Trophoblast cell (in vitro differentiated cells and primary cell): ENCODE measurements at regions not wholly inside any gene's neighbourhood (a gene's known extent, or its start where the extent isn't known, plus 50 kb on each side); places are given as distances from the start of the nearest gene placed in this dataset.

ENCODE experiments used
- DNase-seq, 2 donors: peaks; one replicate each; pipeline ENCODE4 v3.0.0-alpha.2; 2016
- H2AFZ ChIP-seq: 2 replicates; pipeline ENCODE4 v1.6.1; 2013; ENCODE audit warnings: low read length, moderate library complexity, mild to moderate bottlenecking; ENCODE audit not compliant: insufficient read depth, poor library complexity
- H2AK5ac ChIP-seq: 2 replicates; pipeline ENCODE4 v1.6.1; 2013; ENCODE audit warnings: mild to moderate bottlenecking, low read length
- H2BK120ac ChIP-seq: 2 replicates; pipeline ENCODE4 v1.6.1; 2013; ENCODE audit warnings: low read length, mild to moderate bottlenecking, moderate library complexity; ENCODE audit not compliant: insufficient read depth, poor library complexity
- H2BK12ac ChIP-seq: 2 replicates; pipeline ENCODE4 v1.6.1; 2013; ENCODE audit warnings: mild to moderate bottlenecking, low read length, moderate library complexity
- H2BK5ac ChIP-seq: 2 replicates; pipeline ENCODE4 v1.6.1; 2013; ENCODE audit warnings: low read length, low read depth, moderate library complexity, mild to moderate bottlenecking; ENCODE audit not compliant: poor library complexity
- H3K14ac ChIP-seq: 2 replicates; pipeline ENCODE4 v1.6.1; 2013; ENCODE audit warnings: mild to moderate bottlenecking, low read length
- H3K18ac ChIP-seq: 2 replicates; pipeline ENCODE4 v1.6.1; 2013; ENCODE audit warnings: mild to moderate bottlenecking, low read length
- H3K23ac ChIP-seq: 2 replicates; pipeline ENCODE4 v1.6.1; 2013; ENCODE audit warnings: low read length
- H3K27ac ChIP-seq: 2 replicates; pipeline ENCODE4 v1.5.1; 2013; ENCODE audit warnings: low read depth, mild to moderate bottlenecking, inconsistent platforms, low read length, moderate library complexity
- H3K27me3 ChIP-seq: 2 replicates; pipeline ENCODE4 v1.6.1; 2013; ENCODE audit warnings: inconsistent platforms, mild to moderate bottlenecking, low read length, moderate library complexity; ENCODE audit not compliant: insufficient read depth
- H3K36me3 ChIP-seq, 2 experiments: 1 replicate in 1 of 2; 2 replicates in 1 of 2; pipeline ENCODE4 v1.6.1; 2013; ENCODE audit warnings: low read length in 2 of 2, mild to moderate bottlenecking in 2 of 2, moderate library complexity in 1 of 2; ENCODE audit not compliant: insufficient read depth in 2 of 2, control insufficient read depth in 1 of 2
- H3K4ac ChIP-seq: 2 replicates; pipeline ENCODE4 v1.6.1; 2013; ENCODE audit warnings: low read depth, mild to moderate bottlenecking, low read length, moderate library complexity
- H3K4me1 ChIP-seq, 2 experiments: 1 replicate in 1 of 2; 2 replicates in 1 of 2; pipeline ENCODE4 v1.6.1; 2013; ENCODE audit warnings: low read length in 2 of 2, mild to moderate bottlenecking in 2 of 2, moderate library complexity in 1 of 2; ENCODE audit not compliant: insufficient read depth in 2 of 2, control insufficient read depth in 1 of 2
- H3K4me2 ChIP-seq: 2 replicates; pipeline ENCODE4 v1.6.1; 2013; ENCODE audit warnings: inconsistent platforms, mild to moderate bottlenecking, low read length, moderate library complexity
- H3K4me3 ChIP-seq: 2 replicates; pipeline ENCODE4 v1.5.1; 2013; ENCODE audit warnings: mild to moderate bottlenecking, low read depth, low read length, inconsistent platforms
- H3K79me1 ChIP-seq: one replicate; pipeline ENCODE4 v1.6.1; 2013; ENCODE audit warnings: low read length
- H3K79me2 ChIP-seq: 2 replicates; pipeline ENCODE4 v1.6.1; 2013; ENCODE audit warnings: low read length, mild to moderate bottlenecking; ENCODE audit not compliant: control insufficient read depth, insufficient read depth, poor library complexity
- H3K9ac ChIP-seq: 2 replicates; pipeline ENCODE4 v1.6.1; 2013; ENCODE audit warnings: mild to moderate bottlenecking, low read length
- H3K9me3 ChIP-seq: 2 replicates; pipeline ENCODE4 v1.6.1; 2013; ENCODE audit warnings: low read depth, mild to moderate bottlenecking, control low read depth, inconsistent platforms, low read length; ENCODE audit not compliant: insufficient read depth
- H4K12ac ChIP-seq: 2 replicates; pipeline ENCODE4 v1.6.1; 2013; ENCODE audit warnings: low read depth, mild to moderate bottlenecking, low read length, moderate library complexity
- H4K8ac ChIP-seq: 2 replicates; pipeline ENCODE4 v1.6.1; 2013; ENCODE audit warnings: low read depth, mild to moderate bottlenecking, low read length, moderate library complexity
- H4K91ac ChIP-seq: one replicate; pipeline ENCODE4 v1.6.1; 2013; ENCODE audit warnings: low read depth, mild to moderate bottlenecking, low read length, moderate library complexity
- WGBS: extraction: QIAGEN DNeasy Blood & Tissue Kit; methylation state at CpG from one replicate; pipeline ENCODE4 v1.1.7; 2013; ENCODE audit warnings: missing lambda C conversion rate; ENCODE audit not compliant: insufficient read length, insufficient coverage; ENCODE audit errors: extremely low coverage; 5-methylcytosine and 5-hydroxymethylcytosine counted together

DNA sequence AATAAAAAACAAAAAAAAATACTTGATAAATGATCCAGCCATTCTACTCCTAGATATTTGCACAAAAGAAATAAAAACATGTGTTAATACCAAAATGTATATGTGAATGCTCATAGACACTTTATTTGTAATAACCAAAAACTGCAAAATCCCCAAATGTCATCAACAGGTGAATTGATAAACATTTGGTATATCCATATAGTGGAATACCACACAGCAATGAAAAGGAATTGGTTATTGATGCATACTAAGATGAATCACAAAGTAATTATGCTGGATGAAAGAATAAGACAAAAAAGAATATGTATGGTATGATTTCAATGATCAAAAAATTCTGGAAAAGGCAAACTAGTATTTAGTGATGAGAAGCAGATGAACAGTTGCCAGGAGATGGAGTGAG is 124.7 kb upstream of the VASH1 start:
- Histone ChIP-seq H4K12ac (no peak overlapping the region), H3K18ac (no peak overlapping the region), H3K4me2 (no peak overlapping the region), H3K14ac (no peak overlapping the region), H3K9me3 (no peaks in the 10 kb centered on the region), H4K8ac (no peak overlapping the region), H2AFZ (no peak overlapping the region), H2AK5ac (no peak overlapping the region), H3K23ac (no peak overlapping the region), H3K4me1 (no peaks in the 10 kb centered on the region), H3K4ac (no peak overlapping the region), H3K79me1 (no peaks in the 10 kb centered on the region), H3K4me3 (no peak overlapping the region), H4K91ac (no peak overlapping the region), H2BK5ac (no peak overlapping the region), H2BK12ac (no peak overlapping the region), H3K9ac (no peak overlapping the region), H2BK120ac (no peak overlapping the region), H3K79me2 (no peaks in the 10 kb centered on the region), H3K27ac (no peak overlapping the region), H3K27me3 (no peaks in the 10 kb centered on the region), H3K36me3 (no peaks in the 10 kb centered on the region)
- DNase-seq, result no peak

DNA sequence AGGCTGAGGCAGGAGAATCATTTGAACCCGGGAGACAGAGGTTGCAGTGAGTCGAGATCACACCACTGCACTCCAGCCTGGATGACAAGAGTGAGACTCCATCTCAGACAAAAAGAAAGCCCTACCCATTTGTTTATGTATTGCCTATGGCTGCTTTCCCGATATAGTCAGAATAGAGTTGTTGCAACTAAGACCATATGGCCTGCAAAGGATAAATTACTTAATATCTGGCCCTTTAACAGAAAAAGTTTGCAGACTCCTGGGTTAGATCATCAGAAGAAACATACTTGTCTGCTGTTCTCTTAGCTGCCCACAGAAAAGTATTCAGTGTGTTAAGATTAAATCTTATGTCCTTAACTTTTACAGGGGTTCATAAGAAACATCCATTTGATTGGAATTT is 122.4 kb upstream of the VASH1 start:
- no peak overlapping the region for H3K14ac ChIP-seq
- no peak overlapping the region for H4K8ac ChIP-seq
- no peaks in the 10 kb centered on the region for H3K4me1 ChIP-seq
- DNase-seq, result no peak
- no peak overlapping the region for H2AFZ ChIP-seq
- H2BK5ac ChIP-seq, result no peak overlapping the region
- H3K4me2 ChIP-seq, result no peak overlapping the region
- H3K9ac ChIP-seq, result no peak overlapping the region
- no peak overlapping the region for H2BK120ac ChIP-seq
- no peak overlapping the region for H4K91ac ChIP-seq
- H3K36me3 ChIP-seq, result no peaks in the 10 kb centered on the region
- H3K9me3 ChIP-seq, result peaks cover 1% of the 10 kb centered on the region
- H3K18ac ChIP-seq, result no peak overlapping the region
- no peaks in the 10 kb centered on the region for H3K79me2 ChIP-seq
- H3K4me3 ChIP-seq, result no peak overlapping the region
- no CpG with 5 or more reads among the region's 3 CpGs for WGBS
- no peak overlapping the region for H3K27ac ChIP-seq
- no peak overlapping the region for H3K4ac ChIP-seq
- no peak overlapping the region for H2AK5ac ChIP-seq
- H3K79me1 ChIP-seq, result no peaks in the 10 kb centered on the region
- no peak overlapping the region for H4K12ac ChIP-seq
- H2BK12ac ChIP-seq, result no peak overlapping the region
- no peak overlapping the region for H3K23ac ChIP-seq
- H3K27me3 ChIP-seq, result no peaks in the 10 kb centered on the region

DNA sequence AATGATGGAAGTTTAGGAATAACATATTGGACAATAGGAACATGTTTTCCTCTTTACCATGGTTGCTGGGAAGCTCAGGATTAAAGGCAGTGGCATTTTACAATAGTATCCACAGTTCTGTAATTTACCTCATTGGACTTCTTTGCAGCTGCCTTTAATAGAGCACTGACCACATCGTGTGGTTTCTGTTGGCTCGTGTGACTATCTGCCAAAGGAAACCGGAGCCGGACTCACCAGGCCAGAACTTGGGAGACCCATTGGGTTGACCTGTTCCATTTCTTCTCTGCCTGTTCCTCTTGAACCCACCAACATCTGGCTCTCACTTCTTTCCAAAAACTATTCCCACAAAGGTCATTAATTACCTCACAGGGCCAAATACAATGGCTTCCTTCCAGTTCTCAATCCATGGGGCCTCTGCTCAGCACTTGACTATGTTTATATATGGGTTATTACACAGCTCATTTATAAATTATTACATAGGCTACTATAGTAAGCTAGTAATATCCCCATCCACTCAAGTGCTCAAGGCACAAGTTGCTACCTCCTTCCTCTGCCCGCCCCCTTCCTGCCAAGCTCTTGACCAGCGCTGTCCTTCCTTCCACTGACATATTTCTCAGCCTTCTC is 121.5 kb upstream of the VASH1 start:
- no peaks in the 10 kb centered on the region for H3K79me2 ChIP-seq
- H3K27ac ChIP-seq, result no peak overlapping the region
- H3K4ac ChIP-seq, result no peak overlapping the region
- no peak overlapping the region for H2AFZ ChIP-seq
- no peak overlapping the region for H4K8ac ChIP-seq
- no peak overlapping the region for H3K14ac ChIP-seq
- no peak overlapping the region for H3K18ac ChIP-seq
- no peak overlapping the region for H2BK120ac ChIP-seq
- peaks cover 1% of the 10 kb centered on the region for H3K9me3 ChIP-seq
- H3K79me1 ChIP-seq, result no peaks in the 10 kb centered on the region
- no peak overlapping the region for H3K9ac ChIP-seq
- no peak for DNase-seq
- no peak overlapping the region for H3K23ac ChIP-seq
- H4K12ac ChIP-seq, result no peak overlapping the region
- H3K27me3 ChIP-seq, result no peaks in the 10 kb centered on the region
- no peaks in the 10 kb centered on the region for H3K4me1 ChIP-seq
- no CpG with 5 or more reads among the region's 6 CpGs for WGBS
- H2BK5ac ChIP-seq, result no peak overlapping the region
- H3K36me3 ChIP-seq, result no peaks in the 10 kb centered on the region
- no peak overlapping the region for H4K91ac ChIP-seq
- no peak overlapping the region for H3K4me2 ChIP-seq
- no peak overlapping the region for H2BK12ac ChIP-seq
- H2AK5ac ChIP-seq, result no peak overlapping the region
- H3K4me3 ChIP-seq, result no peak overlapping the region

DNA sequence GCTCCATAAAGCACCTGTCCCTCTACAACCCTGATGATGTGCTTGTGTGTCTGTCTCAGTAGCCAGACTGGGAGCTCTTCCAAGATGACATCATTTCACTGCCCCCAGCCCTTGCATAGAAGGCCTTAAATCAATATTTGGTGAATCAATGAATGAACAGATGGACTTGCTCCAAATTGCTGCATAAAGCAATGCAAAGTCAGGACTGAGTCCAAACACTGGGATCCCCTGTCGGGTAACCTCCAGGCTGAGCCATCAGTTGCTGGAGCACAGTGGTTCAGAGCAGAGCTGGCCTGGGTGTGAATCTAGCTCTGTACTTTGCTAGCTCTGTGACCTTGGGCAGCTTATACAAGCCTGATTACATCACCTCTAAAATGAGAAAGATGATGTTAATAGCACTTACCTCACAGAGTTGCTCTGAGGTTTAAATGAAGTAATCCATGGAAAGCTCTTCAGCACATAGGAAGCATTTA is 120.3 kb upstream of the VASH1 start:
- DNase-seq, result no peak
- H3K27ac ChIP-seq, result no peak overlapping the region
- H4K8ac ChIP-seq, result no peak overlapping the region
- no peak overlapping the region for H3K4ac ChIP-seq
- H3K9ac ChIP-seq, result no peak overlapping the region
- no peaks in the 10 kb centered on the region for H3K79me1 ChIP-seq
- H3K4me2 ChIP-seq, result no peak overlapping the region
- H3K4me3 ChIP-seq, result no peak overlapping the region
- H3K9me3 ChIP-seq, result peaks cover 1% of the 10 kb centered on the region
- no peaks in the 10 kb centered on the region for H3K27me3 ChIP-seq
- H3K36me3 ChIP-seq, result no peaks in the 10 kb centered on the region
- H4K91ac ChIP-seq, result no peak overlapping the region
- H3K4me1 ChIP-seq, result no peaks in the 10 kb centered on the region
- H4K12ac ChIP-seq, result no peak overlapping the region
- no peak overlapping the region for H3K14ac ChIP-seq
- no peak overlapping the region for H2AFZ ChIP-seq
- no peak overlapping the region for H2BK5ac ChIP-seq
- H3K79me2 ChIP-seq, result no peaks in the 10 kb centered on the region
- H3K18ac ChIP-seq, result no peak overlapping the region
- no CpG with 5 or more reads among the region's 1 CpG for WGBS
- H3K23ac ChIP-seq, result no peak overlapping the region
- no peak overlapping the region for H2BK12ac ChIP-seq
- H2AK5ac ChIP-seq, result no peak overlapping the region
- no peak overlapping the region for H2BK120ac ChIP-seq
